Smooth muscle cell (in vitro differentiated cells): ENCODE measurements at regions not wholly inside any gene's neighbourhood (a gene's known extent, or its start where the extent isn't known, plus 50 kb on each side); places are given as distances from the start of the nearest gene placed in this dataset.

Experiments
- DNase-seq: peaks from one replicate; lab custom pipeline; 2025; ENCODE audit not compliant: unreplicated experiment; lab: John Stamatoyannopoulos, UW
- H2AFZ ChIP-seq: fragments of 200-600 bp; sonication (generic); 2 replicates; pipeline ENCODE4 v1.6.0; 2016; ENCODE audit warnings: antibody characterized with exemption, low read depth, mild to moderate bottlenecking
- H3F3A ChIP-seq: fragments of 200-600 bp; sonication (generic); 2 replicates; pipeline ENCODE4 v1.6.0; 2017; ENCODE audit warnings: antibody characterized with exemption, low read depth
- H3K27ac ChIP-seq: fragments of 200-600 bp; sonication (generic); 2 replicates; pipeline ENCODE4 v1.5.1; 2016; ENCODE audit warnings: low read depth, mild to moderate bottlenecking
- H3K27me3 ChIP-seq: fragments of 200-600 bp; sonication (generic); 2 replicates; pipeline ENCODE4 v1.6.1; 2016; ENCODE audit warnings: low read depth, mild to moderate bottlenecking
- H3K36me3 ChIP-seq: fragments of 200-600 bp; sonication (generic); 2 replicates; pipeline ENCODE4 v1.5.1; 2016; ENCODE audit warnings: low read depth
- H3K4me1 ChIP-seq: fragments of 200-600 bp; sonication (generic); 2 replicates; pipeline ENCODE4 v1.5.1; 2016; ENCODE audit warnings: low read depth
- H3K4me2 ChIP-seq: fragments of 200-600 bp; sonication (generic); 2 replicates; pipeline ENCODE4 v1.6.0; 2016; ENCODE audit warnings: mild to moderate bottlenecking
- H3K4me3 ChIP-seq: fragments of 200-600 bp; sonication (generic); 2 replicates; pipeline ENCODE4 v1.5.1; 2016; ENCODE audit warnings: mild to moderate bottlenecking
- H3K79me2 ChIP-seq: fragments of 200-600 bp; sonication (generic); 2 replicates; pipeline ENCODE4 v1.6.0; 2016; ENCODE audit warnings: low read depth, mild to moderate bottlenecking
- H3K9ac ChIP-seq: fragments of 200-600 bp; sonication (generic); 2 replicates; pipeline ENCODE4 v1.6.0; 2016; ENCODE audit warnings: low read depth
- H3K9me3 ChIP-seq: fragments of 200-600 bp; sonication (generic); replicated peaks from 2 replicates; pipeline ENCODE4 v1.5.1; 2016; ENCODE audit warnings: low read depth
- H4K20me1 ChIP-seq: fragments of 200-600 bp; sonication (generic); 2 replicates; pipeline ENCODE4 v1.6.0; 2016; ENCODE audit warnings: low read depth
- CTCF ChIP-seq: fragments of 200-600 bp; sonication (generic); IDR thresholded peaks from 2 replicates; pipeline ENCODE4 v1.5.1; 2017; ENCODE audit warnings: borderline replicate concordance, mild to moderate bottlenecking, antibody characterized with exemption; ENCODE audit not compliant: insufficient read depth, poor library complexity, severe bottlenecking
- WGBS: methylation state at CpG from one replicate; pipeline ENCODE4 v1.1.7; 2016; ENCODE audit warnings: low lambda C conversion rate; 5-methylcytosine and 5-hydroxymethylcytosine counted together

- Histone ChIP-seq H3K4me3 (no peak overlapping the region), H4K20me1 (no peaks in the 10 kb centered on the region), H2AFZ (no peak overlapping the region), H3K36me3 (no peaks in the 10 kb centered on the region), H3K9ac (no peak overlapping the region), H3K79me2 (no peaks in the 10 kb centered on the region), H3K27me3 (no peaks in the 10 kb centered on the region), H3K27ac (no peak overlapping the region), H3F3A (no peaks in the 10 kb centered on the region), H3K4me2 (no peak overlapping the region), H3K4me1 (no peaks in the 10 kb centered on the region), H3K9me3 (no peaks in the 10 kb centered on the region)
- no peak for TF ChIP-seq CTCF
- DNase-seq = no peak
- WGBS = 85% methylated on average over 1 of the region's 1 CpG
Observed at GRCh38 chr12:81866081-81866480, 106.9 kb upstream of the PPFIA2 start.

GRCh38 chr12:81863406-81863805 is 104.3 kb upstream of the PPFIA2 start:
- Histone ChIP-seq H3K4me3 (no peak overlapping the region), H3K9ac (no peak overlapping the region), H3F3A (no peaks in the 10 kb centered on the region), H3K9me3 (no peaks in the 10 kb centered on the region), H3K36me3 (no peaks in the 10 kb centered on the region), H2AFZ (no peak overlapping the region), H3K79me2 (no peaks in the 10 kb centered on the region), H3K4me1 (no peaks in the 10 kb centered on the region), H3K4me2 (no peak overlapping the region), H4K20me1 (no peaks in the 10 kb centered on the region), H3K27me3 (no peaks in the 10 kb centered on the region), H3K27ac (no peak overlapping the region)
- WGBS = 67% methylated on average over 1 of the region's 1 CpG
- no peak for TF ChIP-seq CTCF
- DNase-seq = no peak

GRCh38 chr12:81859521-81859920 is 100.4 kb upstream of the PPFIA2 start:
- 76% methylated on average over 3 of the region's 3 CpGs for WGBS
- Histone ChIP-seq H3K36me3 (no peaks in the 10 kb centered on the region), H3K4me2 (no peak overlapping the region)

More at GRCh38 chr12:81859521-81859920, 100.4 kb upstream of the PPFIA2 start:
- TF ChIP-seq CTCF = no peak
- no peaks in the 10 kb centered on the region for H3K4me1 ChIP-seq
- no peaks in the 10 kb centered on the region for H4K20me1 ChIP-seq
- H3K27me3 ChIP-seq = no peaks in the 10 kb centered on the region
- DNase-seq = no peak
- H3K27ac ChIP-seq = no peak overlapping the region
- H3F3A ChIP-seq = no peaks in the 10 kb centered on the region
- H3K4me3 ChIP-seq = no peak overlapping the region
- H3K9ac ChIP-seq = no peak overlapping the region
- no peaks in the 10 kb centered on the region for H3K9me3 ChIP-seq
- no peaks in the 10 kb centered on the region for H3K79me2 ChIP-seq
- no peak overlapping the region for H2AFZ ChIP-seq
